ENCODE measurements at regions not wholly inside any gene's neighbourhood (a gene's known extent, or its start where the extent isn't known, plus 50 kb on each side); places are given as distances from the start of the nearest gene placed in this dataset.
"Not testable (repeated sequence)": the region's sequence is repeated elsewhere in the genome, so short reads cannot be mapped to it uniquely, and the experiment has no call there.

- WGBS (ENCODE audit: insufficient coverage): no CpG with 5 or more reads among the region's 2 CpGs
- DNase-seq (ENCODE audit: low read depth in 4 of 6, low spot score in 6 of 6): no peak
- Histone ChIP-seq H3K36me3 (ENCODE audit: control insufficient read depth, insufficient read depth, low read length) (no peaks in the 10 kb centered on the region), H3K9me3 (ENCODE audit: control insufficient read depth, insufficient read depth, low read length) (no peaks in the 10 kb centered on the region), H3K4me1 (ENCODE audit: control insufficient read depth, insufficient read depth, low read length) (no peaks in the 10 kb centered on the region), H3K4me3 (ENCODE audit: low read depth, low read length) (no peak overlapping the region), H3K27me3 (ENCODE audit: control insufficient read depth, insufficient read depth, low read length) (no peaks in the 10 kb centered on the region), H3K27ac (ENCODE audit: low read depth, low read length) (no peak overlapping the region)
Measured at GRCh38 chr13:59394496-59394895, 769.2 kb downstream of the DIAPH3 start.

GRCh38 chr13:59398127-59398526 is 765.6 kb downstream of the DIAPH3 start:
- H3K4me1 ChIP-seq (ENCODE audit: control insufficient read depth, insufficient read depth, low read length): no peaks in the 10 kb centered on the region
- no peaks in the 10 kb centered on the region for H3K27me3 ChIP-seq (ENCODE audit: control insufficient read depth, insufficient read depth, low read length)
- H3K9me3 ChIP-seq (ENCODE audit: control insufficient read depth, insufficient read depth, low read length): no peaks in the 10 kb centered on the region
- DNase-seq (ENCODE audit: low read depth in 4 of 6, low spot score in 6 of 6): peak in 3 of 6 donors; percentile 35 to 68 (median 65)
- no peaks in the 10 kb centered on the region for H3K36me3 ChIP-seq (ENCODE audit: control insufficient read depth, insufficient read depth, low read length)
- no peak overlapping the region for H3K4me3 ChIP-seq (ENCODE audit: low read depth, low read length)
- H3K27ac ChIP-seq (ENCODE audit: low read depth, low read length): no peak overlapping the region
- no CpG with 5 or more reads among the region's 3 CpGs for WGBS (ENCODE audit: insufficient coverage)

- Histone ChIP-seq H3K36me3 (ENCODE audit: control insufficient read depth, insufficient read depth, low read length) (no peaks in the 10 kb centered on the region), H3K4me1 (ENCODE audit: control insufficient read depth, insufficient read depth, low read length) (no peaks in the 10 kb centered on the region), H3K27me3 (ENCODE audit: control insufficient read depth, insufficient read depth, low read length) (no peaks in the 10 kb centered on the region), H3K27ac (ENCODE audit: low read depth, low read length) (no peak overlapping the region), H3K4me3 (ENCODE audit: low read depth, low read length) (no peak overlapping the region), H3K9me3 (ENCODE audit: control insufficient read depth, insufficient read depth, low read length) (peaks cover 2% of the 10 kb centered on the region)
- peak in 1 of 6 donors; percentile 29 for DNase-seq (ENCODE audit: low read depth in 4 of 6, low spot score in 6 of 6)
- WGBS (ENCODE audit: insufficient coverage): no CpG with 5 or more reads among the region's 4 CpGs
Measured at GRCh38 chr13:59398661-59399060, 765.1 kb downstream of the DIAPH3 start.

GRCh38 chr13:59399513-59399912 is 764.2 kb downstream of the DIAPH3 start:
- Histone ChIP-seq H3K9me3 (ENCODE audit: control insufficient read depth, insufficient read depth, low read length) (peaks cover 2% of the 10 kb centered on the region), H3K4me3 (ENCODE audit: low read depth, low read length) (no peak overlapping the region), H3K27me3 (ENCODE audit: control insufficient read depth, insufficient read depth, low read length) (no peaks in the 10 kb centered on the region), H3K36me3 (ENCODE audit: control insufficient read depth, insufficient read depth, low read length) (no peaks in the 10 kb centered on the region), H3K4me1 (ENCODE audit: control insufficient read depth, insufficient read depth, low read length) (no peaks in the 10 kb centered on the region), H3K27ac (ENCODE audit: low read depth, low read length) (no peak overlapping the region)
- DNase-seq (ENCODE audit: low read depth in 4 of 6, low spot score in 6 of 6): no peak

GRCh38 chr13:59404331-59404730 is 759.4 kb downstream of the DIAPH3 start:
- DNase-seq (ENCODE audit: low read depth in 4 of 6, low spot score in 6 of 6): no peak
- H3K36me3 ChIP-seq (ENCODE audit: control insufficient read depth, insufficient read depth, low read length): no peaks in the 10 kb centered on the region
- H3K27ac ChIP-seq (ENCODE audit: low read depth, low read length): no peak overlapping the region
- peaks cover 4% of the 10 kb centered on the region for H3K4me1 ChIP-seq (ENCODE audit: control insufficient read depth, insufficient read depth, low read length)
- peaks cover 6% of the 10 kb centered on the region for H3K9me3 ChIP-seq (ENCODE audit: control insufficient read depth, insufficient read depth, low read length)
- no peak overlapping the region for H3K4me3 ChIP-seq (ENCODE audit: low read depth, low read length)
- no peaks in the 10 kb centered on the region for H3K27me3 ChIP-seq (ENCODE audit: control insufficient read depth, insufficient read depth, low read length)

GRCh38 chr13:59407251-59407650 is 756.5 kb downstream of the DIAPH3 start:
- not testable (repeated sequence) for DNase-seq (ENCODE audit: low read depth in 4 of 6, low spot score in 6 of 6); H3K36me3 ChIP-seq (ENCODE audit: control insufficient read depth, insufficient read depth, low read length); H3K27me3 ChIP-seq (ENCODE audit: control insufficient read depth, insufficient read depth, low read length); H3K27ac ChIP-seq (ENCODE audit: low read depth, low read length); H3K4me1 ChIP-seq (ENCODE audit: control insufficient read depth, insufficient read depth, low read length); H3K9me3 ChIP-seq (ENCODE audit: control insufficient read depth, insufficient read depth, low read length); H3K4me3 ChIP-seq (ENCODE audit: low read depth, low read length)
- WGBS (ENCODE audit: insufficient coverage): no CpG with 5 or more reads among the region's 2 CpGs

GRCh38 chr13:59408738-59409137 is 755.0 kb downstream of the DIAPH3 start:
- WGBS (ENCODE audit: insufficient coverage): 33% methylated on average over 1 of the region's 5 CpGs
- no peaks in the 10 kb centered on the region for H3K36me3 ChIP-seq (ENCODE audit: control insufficient read depth, insufficient read depth, low read length)
- no peak overlapping the region for H3K27ac ChIP-seq (ENCODE audit: low read depth, low read length)
- H3K27me3 ChIP-seq (ENCODE audit: control insufficient read depth, insufficient read depth, low read length): no peaks in the 10 kb centered on the region
- peaks cover 4% of the 10 kb centered on the region for H3K9me3 ChIP-seq (ENCODE audit: control insufficient read depth, insufficient read depth, low read length)
- H3K4me3 ChIP-seq (ENCODE audit: low read depth, low read length): no peak overlapping the region
- peaks cover 4% of the 10 kb centered on the region for H3K4me1 ChIP-seq (ENCODE audit: control insufficient read depth, insufficient read depth, low read length)
- DNase-seq (ENCODE audit: low read depth in 4 of 6, low spot score in 6 of 6): peak in 1 of 6 donors; percentile 42

DNA sequence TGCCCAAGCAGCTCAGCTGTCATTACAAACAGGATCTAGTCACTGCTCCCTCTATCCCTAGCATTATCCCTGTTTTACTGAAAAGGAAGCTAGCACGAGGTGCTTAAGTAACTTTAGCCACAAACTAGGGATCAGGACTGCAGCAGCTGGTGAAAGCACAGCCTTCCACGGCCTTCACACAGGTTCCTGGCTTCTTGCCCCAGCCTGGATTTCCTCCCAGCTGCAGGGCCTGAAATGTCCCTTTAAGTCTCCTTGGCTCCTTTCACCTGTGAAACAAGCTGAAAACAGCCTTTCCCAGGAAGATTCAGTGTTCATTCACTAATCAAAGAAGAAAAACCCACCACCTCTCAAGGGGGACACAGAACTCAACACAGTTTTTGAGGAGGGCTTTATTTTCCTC is 754.5 kb downstream of the DIAPH3 start:
- peak in 5 of 6 donors; percentile 48 to 82 (median 55) for DNase-seq (ENCODE audit: low read depth in 4 of 6, low spot score in 6 of 6)
- peaks cover 4% of the 10 kb centered on the region for H3K9me3 ChIP-seq (ENCODE audit: control insufficient read depth, insufficient read depth, low read length)
- peak overlapping the region; percentile 26 for H3K27ac ChIP-seq (ENCODE audit: low read depth, low read length)
- H3K27me3 ChIP-seq (ENCODE audit: control insufficient read depth, insufficient read depth, low read length): no peaks in the 10 kb centered on the region
- WGBS (ENCODE audit: insufficient coverage): 17% methylated on average over 2 of the region's 2 CpGs
- no peak overlapping the region for H3K4me3 ChIP-seq (ENCODE audit: low read depth, low read length)
- H3K36me3 ChIP-seq (ENCODE audit: control insufficient read depth, insufficient read depth, low read length): no peaks in the 10 kb centered on the region
- H3K4me1 ChIP-seq (ENCODE audit: control insufficient read depth, insufficient read depth, low read length): peaks cover 4% of the 10 kb centered on the region

DNA sequence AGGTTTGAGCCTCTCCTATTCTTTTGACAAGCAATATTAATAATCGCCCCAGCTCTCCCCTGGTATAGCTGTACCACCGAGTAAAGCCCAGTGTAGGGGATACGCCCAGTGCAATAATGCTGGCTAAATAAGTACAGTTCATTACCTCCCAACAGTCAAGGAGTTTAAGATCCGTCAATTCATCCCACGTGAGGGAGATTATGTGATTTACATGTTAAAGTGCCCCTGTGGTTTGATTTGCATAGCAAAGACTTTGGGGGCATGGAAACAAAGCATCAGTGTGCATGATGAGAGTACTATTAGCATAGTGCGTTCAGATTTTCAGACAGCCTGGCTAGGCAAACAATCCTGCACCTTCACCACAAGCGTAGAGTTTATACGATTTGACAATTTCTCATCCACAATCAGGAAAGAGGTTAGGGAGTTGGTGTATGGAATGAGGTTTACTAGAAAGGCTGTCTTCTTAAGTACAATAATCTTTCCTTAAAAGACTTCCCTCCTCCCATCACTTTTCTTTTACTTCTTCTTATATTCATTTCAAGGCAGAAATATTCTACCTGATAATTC is 754.0 kb downstream of the DIAPH3 start:
- Histone ChIP-seq H3K4me1 (ENCODE audit: control insufficient read depth, insufficient read depth, low read length) (peaks cover 4% of the 10 kb centered on the region), H3K4me3 (ENCODE audit: low read depth, low read length) (no peak overlapping the region), H3K9me3 (ENCODE audit: control insufficient read depth, insufficient read depth, low read length) (peaks cover 4% of the 10 kb centered on the region), H3K27ac (ENCODE audit: low read depth, low read length) (peak overlapping the region; percentile 26), H3K36me3 (ENCODE audit: control insufficient read depth, insufficient read depth, low read length) (no peaks in the 10 kb centered on the region), H3K27me3 (ENCODE audit: control insufficient read depth, insufficient read depth, low read length) (no peaks in the 10 kb centered on the region)
- peak in 2 of 6 donors; percentile 78 to 86 for DNase-seq (ENCODE audit: low read depth in 4 of 6, low spot score in 6 of 6)
- WGBS (ENCODE audit: insufficient coverage): no CpG with 5 or more reads among the region's 8 CpGs

GRCh38 chr13:59413126-59413525 is 750.6 kb downstream of the DIAPH3 start:
- no peak overlapping the region for H3K4me3 ChIP-seq (ENCODE audit: low read depth, low read length)
- H3K36me3 ChIP-seq (ENCODE audit: control insufficient read depth, insufficient read depth, low read length): no peaks in the 10 kb centered on the region
- H3K27ac ChIP-seq (ENCODE audit: low read depth, low read length): no peak overlapping the region
- no peak for DNase-seq (ENCODE audit: low read depth in 4 of 6, low spot score in 6 of 6)
- H3K27me3 ChIP-seq (ENCODE audit: control insufficient read depth, insufficient read depth, low read length): no peaks in the 10 kb centered on the region
- H3K4me1 ChIP-seq (ENCODE audit: control insufficient read depth, insufficient read depth, low read length): peaks cover 4% of the 10 kb centered on the region
- H3K9me3 ChIP-seq (ENCODE audit: control insufficient read depth, insufficient read depth, low read length): no peaks in the 10 kb centered on the region

All from spinal cord (tissue), 9 donors.